Ovary (tissue), 3 donors: ENCODE measurements at regions not wholly inside any gene's neighbourhood (a gene's known extent, or its start where the extent isn't known, plus 50 kb on each side); places are given as distances from the start of the nearest gene placed in this dataset.

Experiments
- POLR2A ChIP-seq: fragments of 450-650 bp; IDR thresholded peaks from one replicate; pipeline ENCODE4 v1.6.1; 2017; ENCODE audit warnings: antibody characterized with exemption, mild to moderate bottlenecking, moderate library complexity
- TF ChIP-seq, protein P1 (sequence below), 3 donors: fragments of 450-650 bp in 2 of 3; fragments of 200-600 bp in 1 of 3; IDR thresholded peaks; one replicate each; pipeline versions ENCODE4 v1.5.1 to v1.8.0; 2016 to 2022; ENCODE audit warnings: antibody characterized with exemption in 3 of 3, mild to moderate bottlenecking in 1 of 3
- donor health status: DM: no; HTN: no; CAD: no.

DNA sequence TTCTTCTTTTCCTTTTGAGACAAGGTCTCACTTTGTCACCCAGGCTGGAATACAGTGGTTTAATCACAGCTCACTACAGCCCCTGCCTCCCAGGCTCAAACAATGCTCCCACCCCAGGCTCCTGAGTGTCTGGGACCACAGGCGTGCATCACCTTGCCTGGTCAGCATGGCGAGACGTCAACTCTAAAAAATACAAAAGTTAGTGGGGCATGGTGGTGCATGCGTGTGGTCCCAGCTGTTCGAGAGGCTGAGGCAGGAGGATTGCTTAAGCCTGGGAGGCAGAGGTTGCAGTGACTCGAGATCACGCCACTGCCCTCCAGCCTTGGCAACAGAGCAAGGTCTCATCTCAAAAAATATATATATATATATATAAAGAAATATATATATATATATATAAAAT, 242.4 kb downstream of the SHOX start:
- TF ChIP-seq POLR2A: no peak
- TF ChIP-seq, protein P1, sequence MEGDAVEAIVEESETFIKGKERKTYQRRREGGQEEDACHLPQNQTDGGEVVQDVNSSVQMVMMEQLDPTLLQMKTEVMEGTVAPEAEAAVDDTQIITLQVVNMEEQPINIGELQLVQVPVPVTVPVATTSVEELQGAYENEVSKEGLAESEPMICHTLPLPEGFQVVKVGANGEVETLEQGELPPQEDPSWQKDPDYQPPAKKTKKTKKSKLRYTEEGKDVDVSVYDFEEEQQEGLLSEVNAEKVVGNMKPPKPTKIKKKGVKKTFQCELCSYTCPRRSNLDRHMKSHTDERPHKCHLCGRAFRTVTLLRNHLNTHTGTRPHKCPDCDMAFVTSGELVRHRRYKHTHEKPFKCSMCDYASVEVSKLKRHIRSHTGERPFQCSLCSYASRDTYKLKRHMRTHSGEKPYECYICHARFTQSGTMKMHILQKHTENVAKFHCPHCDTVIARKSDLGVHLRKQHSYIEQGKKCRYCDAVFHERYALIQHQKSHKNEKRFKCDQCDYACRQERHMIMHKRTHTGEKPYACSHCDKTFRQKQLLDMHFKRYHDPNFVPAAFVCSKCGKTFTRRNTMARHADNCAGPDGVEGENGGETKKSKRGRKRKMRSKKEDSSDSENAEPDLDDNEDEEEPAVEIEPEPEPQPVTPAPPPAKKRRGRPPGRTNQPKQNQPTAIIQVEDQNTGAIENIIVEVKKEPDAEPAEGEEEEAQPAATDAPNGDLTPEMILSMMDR (IDR thresholded peaks at IDR 0.05): no peak
